GM04503 (cell line): ENCODE measurements at regions not wholly inside any gene's neighbourhood (a gene's known extent, or its start where the extent isn't known, plus 50 kb on each side); places are given as distances from the start of the nearest gene placed in this dataset.
A peak's percentile ranks its signal among the peaks of the same experiment; 100 is the strongest.

Experiments used
- DNase-seq: peaks from one replicate; pipeline ENCODE4 v3.0.0-alpha.2; 2012; ENCODE audit warnings: low read depth

GRCh38 chr10:31081937-31082840 lies 50.5 kb upstream of the ZNF438 start:
- DNase-seq, result no peak

GRCh38 chr10:31083765-31084184 lies 52.1 kb upstream of the ZNF438 start:
- DNase-seq, result no peak

GRCh38 chr10:31087011-31087410 lies 55.3 kb upstream of the ZNF438 start:
- no peak for DNase-seq

GRCh38 chr10:31087851-31088250 lies 56.2 kb upstream of the ZNF438 start:
- no peak for DNase-seq

- DNase-seq, result no peak
Measured at GRCh38 chr10:31090894-31091607, 59.4 kb upstream of the ZNF438 start.

- no peak for DNase-seq
Measured at GRCh38 chr10:31095677-31096560, 64.3 kb upstream of the ZNF438 start.

- DNase-seq, result peak; percentile 51
Measured at GRCh38 chr10:31098046-31098445, 66.4 kb upstream of the ZNF438 start.

GRCh38 chr10:31099094-31099493 lies 67.4 kb upstream of the ZNF438 start:
- no peak for DNase-seq

- DNase-seq, result no peak
Measured at GRCh38 chr10:31099664-31100063, 68.0 kb upstream of the ZNF438 start.

GRCh38 chr10:31100115-31100601 lies 68.5 kb upstream of the ZNF438 start:
- DNase-seq, result no peak

- DNase-seq, result no peak
Measured at GRCh38 chr10:31100662-31101061, 69.0 kb upstream of the ZNF438 start.

- no peak for DNase-seq
Measured at GRCh38 chr10:31101123-31101522, 69.5 kb upstream of the ZNF438 start.

GRCh38 chr10:31102421-31102820 lies 70.8 kb upstream of the ZNF438 start:
- DNase-seq, result no peak

- no peak for DNase-seq
Measured at GRCh38 chr10:31103112-31103511, 71.4 kb upstream of the ZNF438 start.

GRCh38 chr10:31112961-31113360 lies 81.3 kb upstream of the ZNF438 start:
- no peak for DNase-seq

- DNase-seq, result no peak
Measured at GRCh38 chr10:31116226-31116625, 84.6 kb upstream of the ZNF438 start.

GRCh38 chr10:31118556-31118955 lies 86.9 kb upstream of the ZNF438 start:
- no peak for DNase-seq

- DNase-seq, result no peak
Measured at GRCh38 chr10:31120392-31120791, 88.7 kb upstream of the ZNF438 start.

- no peak for DNase-seq
Measured at GRCh38 chr10:31120961-31121685, 89.5 kb upstream of the ZNF438 start.

GRCh38 chr10:31121757-31122577 lies 90.3 kb upstream of the ZNF438 start:
- DNase-seq, result no peak

GRCh38 chr10:31123946-31124345 lies 92.3 kb upstream of the ZNF438 start:
- DNase-seq, result no peak
